ENCODE measurements at regions not wholly inside any gene's neighbourhood (a gene's known extent, or its start where the extent isn't known, plus 50 kb on each side); places are given as distances from the start of the nearest gene placed in this dataset.

DNA sequence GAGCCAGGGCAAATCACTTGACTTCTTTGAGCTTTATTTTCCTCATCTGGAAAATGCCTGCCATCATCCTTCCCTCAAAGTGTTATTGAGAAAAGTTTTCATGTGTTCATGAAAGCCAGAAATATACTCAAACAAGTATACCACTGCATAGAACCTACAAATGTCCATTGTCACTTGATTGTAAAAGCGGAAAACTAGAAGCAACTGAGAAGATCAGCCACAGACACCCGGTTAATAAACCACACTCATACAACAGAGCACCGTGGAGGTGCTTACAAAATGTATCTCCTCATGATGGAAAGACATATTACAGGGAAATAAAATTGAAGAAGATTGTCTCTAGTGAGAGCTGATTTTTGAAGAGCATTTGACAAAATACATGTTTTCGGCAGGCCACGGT, 117.2 kb upstream of the MSX2 start:
- DNase-seq = no peak
- Histone ChIP-seq H3K4me1 (peaks cover 0 to 6% of the 10 kb centered on the region in 2 donors), H3K27me3 (peaks cover 0 to 3% (median 0%) of the 10 kb centered on the region in 3 donors), H3K9me3 (no peaks in the 10 kb centered on the region), H3K27ac (no peak overlapping the region), H3K36me3 (no peaks in the 10 kb centered on the region), H3K4me3 (no peak overlapping the region)
- in situ Hi-C loops (cut with MboI; ENCODE audit: low sequenced_read_pairs in 4 of 4) (no loop called here), intact Hi-C loops (cut with DNase I; ENCODE audit: low total_unique reads) (no loop called here)
- TF ChIP-seq POLR2A (IDR thresholded peaks at IDR 0.05) = no peak
- TF ChIP-seq, protein P1, sequence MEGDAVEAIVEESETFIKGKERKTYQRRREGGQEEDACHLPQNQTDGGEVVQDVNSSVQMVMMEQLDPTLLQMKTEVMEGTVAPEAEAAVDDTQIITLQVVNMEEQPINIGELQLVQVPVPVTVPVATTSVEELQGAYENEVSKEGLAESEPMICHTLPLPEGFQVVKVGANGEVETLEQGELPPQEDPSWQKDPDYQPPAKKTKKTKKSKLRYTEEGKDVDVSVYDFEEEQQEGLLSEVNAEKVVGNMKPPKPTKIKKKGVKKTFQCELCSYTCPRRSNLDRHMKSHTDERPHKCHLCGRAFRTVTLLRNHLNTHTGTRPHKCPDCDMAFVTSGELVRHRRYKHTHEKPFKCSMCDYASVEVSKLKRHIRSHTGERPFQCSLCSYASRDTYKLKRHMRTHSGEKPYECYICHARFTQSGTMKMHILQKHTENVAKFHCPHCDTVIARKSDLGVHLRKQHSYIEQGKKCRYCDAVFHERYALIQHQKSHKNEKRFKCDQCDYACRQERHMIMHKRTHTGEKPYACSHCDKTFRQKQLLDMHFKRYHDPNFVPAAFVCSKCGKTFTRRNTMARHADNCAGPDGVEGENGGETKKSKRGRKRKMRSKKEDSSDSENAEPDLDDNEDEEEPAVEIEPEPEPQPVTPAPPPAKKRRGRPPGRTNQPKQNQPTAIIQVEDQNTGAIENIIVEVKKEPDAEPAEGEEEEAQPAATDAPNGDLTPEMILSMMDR (IDR thresholded peaks at IDR 0.05 in 4 of 5, conservative IDR thresholded peaks at IDR 0.05 in 1 of 5) = no peak
- no peak for ATAC-seq

GRCh38 chr5:174607916-174608315, 116.5 kb upstream of the MSX2 start:
- Histone ChIP-seq H3K27ac (no peak overlapping the region), H3K4me1 (peaks cover 0 to 6% of the 10 kb centered on the region in 2 donors), H3K36me3 (no peaks in the 10 kb centered on the region), H3K27me3 (peaks cover 0 to 3% (median 0%) of the 10 kb centered on the region in 3 donors), H3K9me3 (no peaks in the 10 kb centered on the region), H3K4me3 (no peak overlapping the region)
- intact Hi-C loops (cut with DNase I; ENCODE audit: low total_unique reads) (no loop called here), in situ Hi-C loops (cut with MboI; ENCODE audit: low sequenced_read_pairs in 4 of 4) (no loop called here)
- TF ChIP-seq POLR2A (IDR thresholded peaks at IDR 0.05) = no peak
- TF ChIP-seq, protein P1 (IDR thresholded peaks at IDR 0.05 in 4 of 5, conservative IDR thresholded peaks at IDR 0.05 in 1 of 5) = no peak
- DNase-seq (no peak), ATAC-seq (no peak)

GRCh38 chr5:174608631-174609097, 115.7 kb upstream of the MSX2 start:
- Histone ChIP-seq H3K27me3 (peaks cover 0 to 3% (median 0%) of the 10 kb centered on the region in 3 donors), H3K36me3 (no peaks in the 10 kb centered on the region), H3K9me3 (no peaks in the 10 kb centered on the region), H3K4me3 (no peak overlapping the region), H3K4me1 (peaks cover 0 to 6% of the 10 kb centered on the region in 2 donors), H3K27ac (no peak overlapping the region)
- no peak for DNase-seq
- no peak for TF ChIP-seq POLR2A (IDR thresholded peaks at IDR 0.05)
- TF ChIP-seq, protein P1 (IDR thresholded peaks at IDR 0.05 in 4 of 5, conservative IDR thresholded peaks at IDR 0.05 in 1 of 5) = no peak
- intact Hi-C loops (cut with DNase I; ENCODE audit: low total_unique reads) = no loop called here
- ATAC-seq = no peak
- in situ Hi-C loops (cut with MboI; ENCODE audit: low sequenced_read_pairs in 4 of 4) = no loop called here

DNA sequence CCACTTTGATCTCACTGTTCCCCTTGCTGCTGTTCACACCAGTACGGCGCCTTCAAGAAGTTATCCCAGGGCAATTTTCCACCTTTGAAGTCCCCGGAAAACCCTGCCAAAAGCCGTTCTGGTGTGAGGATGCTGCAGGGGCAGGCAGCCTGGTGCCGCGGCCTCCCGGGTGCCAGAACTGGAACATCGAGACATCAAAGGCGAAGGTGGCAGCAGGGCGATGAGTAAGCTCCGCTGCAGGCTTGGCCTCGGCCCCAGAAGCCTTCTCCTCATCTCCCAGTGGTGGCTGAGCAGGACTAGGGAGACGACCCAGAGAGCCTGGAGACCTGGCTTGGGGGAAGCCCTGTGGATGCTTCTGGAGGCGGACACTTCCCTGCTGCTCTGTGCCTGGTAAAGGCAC, 115.3 kb upstream of the MSX2 start:
- DNase-seq (no peak), ATAC-seq (no peak)
- no peaks in the 10 kb centered on the region for H3K36me3 ChIP-seq
- no peaks in the 10 kb centered on the region for H3K9me3 ChIP-seq
- no peak for TF ChIP-seq POLR2A (IDR thresholded peaks at IDR 0.05)
- TF ChIP-seq, protein P1 (IDR thresholded peaks at IDR 0.05 in 4 of 5, conservative IDR thresholded peaks at IDR 0.05 in 1 of 5) = no peak
- H3K4me3 ChIP-seq = no peak overlapping the region
- H3K27ac ChIP-seq = no peak overlapping the region
- peaks cover 0 to 6% of the 10 kb centered on the region in 2 donors for H3K4me1 ChIP-seq
- in situ Hi-C loops (cut with MboI; ENCODE audit: low sequenced_read_pairs in 4 of 4) (no loop called here), intact Hi-C loops (cut with DNase I; ENCODE audit: low total_unique reads) (no loop called here)
- H3K27me3 ChIP-seq = peaks cover 0 to 3% (median 0%) of the 10 kb centered on the region in 3 donors

DNA sequence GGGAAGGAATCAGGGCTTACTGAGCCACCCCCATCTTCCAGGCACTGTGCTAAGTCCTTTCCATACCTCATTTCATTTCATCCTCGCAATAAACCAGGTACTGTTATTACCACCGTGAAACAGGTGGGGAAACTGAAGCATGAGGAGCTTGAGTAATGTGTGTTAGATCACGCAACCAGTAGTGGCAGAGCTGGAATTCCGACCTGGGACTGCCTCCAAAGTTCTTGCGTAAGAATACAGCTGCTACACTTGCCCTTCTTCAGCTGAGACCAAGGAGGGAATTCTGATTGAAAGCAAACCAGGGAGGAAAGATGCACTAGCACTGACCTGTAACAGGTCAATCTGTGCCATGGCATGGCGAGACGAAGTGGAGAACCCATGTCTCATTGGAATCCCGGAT, 113.4 kb upstream of the MSX2 start:
- H3K4me3 ChIP-seq = no peak overlapping the region
- peak; percentile 55 to 72 for DNase-seq
- H3K27ac ChIP-seq = peak overlapping the region in 1 of 4 donors; percentile 45
- H3K36me3 ChIP-seq = no peaks in the 10 kb centered on the region
- intact Hi-C loops (cut with DNase I; ENCODE audit: low total_unique reads) (no loop called here), in situ Hi-C loops (cut with MboI; ENCODE audit: low sequenced_read_pairs in 4 of 4) (no loop called here)
- peak; percentile 96 to 98 for ATAC-seq
- TF ChIP-seq, protein P1 (IDR thresholded peaks at IDR 0.05 in 4 of 5, conservative IDR thresholded peaks at IDR 0.05 in 1 of 5) = no peak
- TF ChIP-seq POLR2A (IDR thresholded peaks at IDR 0.05) = no peak
- no peaks in the 10 kb centered on the region for H3K9me3 ChIP-seq
- no peaks in the 10 kb centered on the region for H3K27me3 ChIP-seq
- H3K4me1 ChIP-seq = peaks cover 0 to 6% of the 10 kb centered on the region in 2 donors

All from gastrocnemius medialis (tissue), 4 donors.